ENCODE measurements at regions not wholly inside any gene's neighbourhood (a gene's known extent, or its start where the extent isn't known, plus 50 kb on each side); places are given as distances from the start of the nearest gene placed in this dataset.

GRCh38 chr2:151137526-151137925 lies 124.1 kb downstream of the RBM43 start:
- Histone ChIP-seq H3K36me3 (no peaks in the 10 kb centered on the region), H3K9me3 (no peaks in the 10 kb centered on the region), H3K4me3 (no peak overlapping the region), H3K27me3 (no peaks in the 10 kb centered on the region), H3K4me1 (no peaks in the 10 kb centered on the region), H3K27ac (no peak overlapping the region)
- ATAC-seq (no peak), DNase-seq (no peak)
- intact Hi-C loops (cut with DNase I): no loop called here
- WGBS, 2 donors: 75% methylated on average over 5 of the region's 5 CpGs
- TF ChIP-seq CTCF (IDR thresholded peaks at IDR 0.05): no peak

- TF ChIP-seq CTCF (IDR thresholded peaks at IDR 0.05): no peak
- 83 to 91% methylated on average over 2 of the region's 2 CpGs for WGBS, 2 donors
- Histone ChIP-seq H3K4me3 (no peak overlapping the region), H3K9me3 (peaks cover 0 to 26% (median 3%) of the 10 kb centered on the region in 11 donors), H3K4me1 (no peaks in the 10 kb centered on the region), H3K36me3 (no peaks in the 10 kb centered on the region), H3K27me3 (no peaks in the 10 kb centered on the region), H3K27ac (no peak overlapping the region)
- intact Hi-C loops (cut with DNase I): no loop called here
- ATAC-seq (no peak), DNase-seq (no peak)
These were observed 141.7 kb downstream of the RBM43 start for GRCh38 chr2:151120011-151120410.

- Histone ChIP-seq H3K9me3 (peaks cover 0 to 24% (median 3%) of the 10 kb centered on the region in 11 donors), H3K4me1 (no peaks in the 10 kb centered on the region), H3K36me3 (no peaks in the 10 kb centered on the region), H3K27ac (no peak overlapping the region), H3K27me3 (no peaks in the 10 kb centered on the region), H3K4me3 (no peak overlapping the region)
- no peak for TF ChIP-seq CTCF (IDR thresholded peaks at IDR 0.05)
- ATAC-seq (no peak), DNase-seq (no peak)
- intact Hi-C loops (cut with DNase I): no loop called here
These were observed 142.3 kb downstream of the RBM43 start for GRCh38 chr2:151119374-151119773.

GRCh38 chr2:151118269-151118668 lies 143.4 kb downstream of the RBM43 start:
- intact Hi-C loops (cut with DNase I): no loop called here
- peaks cover 0 to 21% (median 3%) of the 10 kb centered on the region in 11 donors for H3K9me3 ChIP-seq
- no peaks in the 10 kb centered on the region for H3K36me3 ChIP-seq
- H3K27ac ChIP-seq: no peak overlapping the region
- no peak for TF ChIP-seq CTCF (IDR thresholded peaks at IDR 0.05)
- DNase-seq: no peak
- no peaks in the 10 kb centered on the region for H3K27me3 ChIP-seq
- no peaks in the 10 kb centered on the region for H3K4me1 ChIP-seq
- H3K4me3 ChIP-seq: no peak overlapping the region
- ATAC-seq: no peak

GRCh38 chr2:151114874-151115273 lies 146.8 kb downstream of the RBM43 start:
- no peaks in the 10 kb centered on the region for H3K27me3 ChIP-seq
- 76 to 87% methylated on average over 3 of the region's 3 CpGs for WGBS, 2 donors
- H3K27ac ChIP-seq: no peak overlapping the region
- no peak for DNase-seq
- intact Hi-C loops (cut with DNase I): no loop called here
- no peak overlapping the region for H3K4me3 ChIP-seq
- ATAC-seq: no peak
- H3K9me3 ChIP-seq: peaks cover 0 to 21% (median 3%) of the 10 kb centered on the region in 11 donors
- no peaks in the 10 kb centered on the region for H3K36me3 ChIP-seq
- H3K4me1 ChIP-seq: no peaks in the 10 kb centered on the region
- TF ChIP-seq CTCF (IDR thresholded peaks at IDR 0.05): no peak

Data from heart right ventricle (tissue), 16 donors.